GM12878 (cell line): ENCODE measurements at regions not wholly inside any gene's neighbourhood (a gene's known extent, or its start where the extent isn't known, plus 50 kb on each side); places are given as distances from the start of the nearest gene placed in this dataset.

Experiments
- ATAC-seq: fragments of 200-7000 bp; cut with Tn5 transposase; 3 replicates; pipeline ENCODE4 v1.9.1; 2020; ENCODE audit warnings: mild to moderate bottlenecking, moderate library complexity
- BruUV-seq: library from RNA; stranded (reverse); fragments of 400-500 nt; replicated peaks from 2 replicates; lab custom pipeline; 2021; lab: Mats Ljungman, UMichigan
- CTCF ChIA-PET: fragments of 300-600 bp; sonication (Branson Sonifier 250); formaldehyde crosslinking; extraction: SDS; loops from one replicate; lab custom pipeline; 2021; ENCODE audit warnings: inconsistent platforms; lab: Yijun Ruan, JAX
- POLR2A ChIA-PET: fragments of 350-600 bp; formaldehyde crosslinking; extraction: SDS; loops from one replicate; lab custom pipeline; 2021; ENCODE audit warnings: inconsistent platforms; lab: Charles Lee
- RAD21 ChIA-PET: fragments of 300-600 bp; sonication (Branson Sonifier 250); formaldehyde crosslinking; loops from one replicate; lab custom pipeline; 2023; ENCODE audit warnings: antibody characterized with exemption; ENCODE audit not compliant: unreplicated experiment; lab: Charles Lee
- SMC1A ChIA-PET: fragments of 300-600 bp; sonication (Branson Sonifier 250); formaldehyde crosslinking; loops from one replicate; lab custom pipeline; 2023; ENCODE audit not compliant: unreplicated experiment, uncharacterized antibody; lab: Charles Lee
- DNase-seq: peaks from one replicate; pipeline ENCODE4 v3.0.0-alpha.2; 2011; ENCODE audit warnings: low read depth, low spot score
- FAIRE-seq: peaks from 3 replicates; lab custom pipeline; 2011; peaks lifted over from hg19 to GRCh38; lab: Jason Lieb, UNC
- H2AFZ ChIP-seq: 2 replicates; pipeline ENCODE4 v1.6.0; 2011; ENCODE audit warnings: low read depth, low read length, control low read depth; ENCODE audit not compliant: control insufficient read depth
- H3K27ac ChIP-seq: 2 replicates; pipeline ENCODE4 v1.5.1; 2011; ENCODE audit warnings: control low read depth; ENCODE audit not compliant: control insufficient read depth, insufficient read depth
- H3K27me3 ChIP-seq, 2 experiments: replicated peaks in 1 of 2; 2 replicates each; pipeline versions ENCODE4 v1.6.0 to v1.6.1; 2011; ENCODE audit warnings: low read length in 1 of 2; ENCODE audit not compliant: control insufficient read depth in 2 of 2, insufficient read depth in 2 of 2
- H3K36me3 ChIP-seq, 2 experiments: 2 replicates each; pipeline ENCODE4 v1.5.1; 2011; ENCODE audit warnings: low read length in 1 of 2; ENCODE audit not compliant: control insufficient read depth in 2 of 2, insufficient read depth in 2 of 2
- H3K4me1 ChIP-seq: 2 replicates; pipeline ENCODE4 v1.6.1; 2011; ENCODE audit warnings: mild to moderate bottlenecking, low read length, moderate library complexity, mixed read lengths; ENCODE audit not compliant: control insufficient read depth, insufficient read depth
- H3K4me2 ChIP-seq: 2 replicates; pipeline ENCODE4 v1.6.0; 2011; ENCODE audit warnings: control low read depth; ENCODE audit not compliant: control insufficient read depth, insufficient read depth
- H3K4me3 ChIP-seq: fragments of 200-600 bp; sonication (generic); 2 replicates; pipeline ENCODE4 v1.5.1; 2016
- H3K79me2 ChIP-seq: 2 replicates; pipeline ENCODE4 v1.6.0; 2011; ENCODE audit warnings: low read length; ENCODE audit not compliant: control insufficient read depth, insufficient read depth
- H3K9ac ChIP-seq: 2 replicates; pipeline ENCODE4 v1.8.0; 2011; ENCODE audit warnings: low read length, control low read depth, mixed read lengths; ENCODE audit not compliant: control insufficient read depth, insufficient read depth
- H3K9me3 ChIP-seq: replicated peaks from 3 replicates; pipeline ENCODE4 v1.5.1; 2011; ENCODE audit warnings: mild to moderate bottlenecking, low read length; ENCODE audit not compliant: control insufficient read depth, insufficient read depth
- H4K20me1 ChIP-seq: 2 replicates; pipeline ENCODE4 v1.6.0; 2011; ENCODE audit not compliant: control insufficient read depth, insufficient read depth
- CHD1 ChIP-seq: IDR thresholded peaks from 2 replicates; pipeline ENCODE4 v1.6.1; 2012; ENCODE audit warnings: low read depth, low read length, improper control_type of control experiment
- CHD2 ChIP-seq: IDR thresholded peaks from 2 replicates; pipeline ENCODE4 v1.6.1; 2011; ENCODE audit warnings: low read depth, low read length, improper control_type of control experiment, borderline replicate concordance
- DPF2 ChIP-seq: fragments of 450-650 bp; IDR thresholded peaks from 2 replicates; pipeline ENCODE4 v1.6.1; 2017; ENCODE audit warnings: mild to moderate bottlenecking
- EZH2 ChIP-seq: IDR thresholded peaks from 2 replicates; pipeline ENCODE4 v1.6.1; 2012; ENCODE audit warnings: low read depth, mild to moderate bottlenecking, control low read depth, inconsistent platforms, low read length, borderline replicate concordance; ENCODE audit not compliant: control insufficient read depth
- FOXM1 ChIP-seq: IDR thresholded peaks from 2 replicates; pipeline ENCODE4 v1.6.1; 2012; ENCODE audit warnings: low read depth, mild to moderate bottlenecking, inconsistent platforms, low read length, moderate library complexity
- HDAC6 ChIP-seq: fragments of 200-600 bp; sonication (generic); IDR thresholded peaks from one replicate; pipeline ENCODE4 v1.8.0; 2017; ENCODE audit warnings: antibody characterized with exemption; ENCODE audit not compliant: unreplicated experiment
- LARP7 ChIP-seq: fragments of 450-650 bp; IDR thresholded peaks from 2 replicates; pipeline ENCODE4 v1.6.1; 2017; ENCODE audit warnings: mild to moderate bottlenecking
- MEF2A ChIP-seq: IDR thresholded peaks from 2 replicates; pipeline ENCODE4 v1.6.1; 2011; ENCODE audit warnings: low read depth, mild to moderate bottlenecking, low read length, moderate library complexity; ENCODE audit not compliant: insufficient read depth
- MTA3 ChIP-seq: IDR thresholded peaks from 2 replicates; pipeline ENCODE4 v1.6.1; 2012; ENCODE audit warnings: low read length, inconsistent platforms, borderline replicate concordance
- NBN ChIP-seq: fragments of 450-650 bp; IDR thresholded peaks from 2 replicates; pipeline ENCODE4 v1.6.1; 2016
- NR2C2 ChIP-seq: IDR thresholded peaks from 2 replicates; pipeline ENCODE4 v1.6.1; 2011; ENCODE audit warnings: borderline replicate concordance, low read depth; ENCODE audit not compliant: control insufficient read depth, insufficient read length
- RFX5 ChIP-seq: IDR thresholded peaks from 2 replicates; pipeline ENCODE4 v1.6.1; 2011; ENCODE audit warnings: low read depth, low read length, improper control_type of control experiment
- SMARCA5 ChIP-seq: fragments of 450-650 bp; IDR thresholded peaks from 2 replicates; pipeline ENCODE4 v1.6.1; 2017; ENCODE audit warnings: mild to moderate bottlenecking
- SRF ChIP-seq, 2 experiments: IDR thresholded peaks; 2 replicates each; pipeline ENCODE4 v1.6.1; 2011; ENCODE audit warnings: low read depth in 2 of 2, low read length in 2 of 2, mild to moderate bottlenecking in 1 of 2, moderate library complexity in 1 of 2
- SUZ12 ChIP-seq: fragments of 200-600 bp; sonication (generic); IDR thresholded peaks from one replicate; pipeline ENCODE4 v1.6.1; 2018; ENCODE audit warnings: antibody characterized with exemption, mild to moderate bottlenecking; ENCODE audit not compliant: unreplicated experiment
- TCF3 ChIP-seq: IDR thresholded peaks from 2 replicates; pipeline ENCODE4 v1.6.1; 2012; ENCODE audit warnings: low read depth, mild to moderate bottlenecking, low read length, borderline replicate concordance; ENCODE audit not compliant: insufficient read depth
- WRNIP1 ChIP-seq: IDR thresholded peaks from 2 replicates; pipeline ENCODE4 v1.6.1; 2011; ENCODE audit warnings: low read depth, low read length, improper control_type of control experiment, borderline replicate concordance
- ZNF384 ChIP-seq: IDR thresholded peaks from 2 replicates; pipeline ENCODE4 v1.6.1; 2012; ENCODE audit warnings: low read depth, mild to moderate bottlenecking, low read length, improper control_type of control experiment, borderline replicate concordance
- WGBS: methylation state at CpG from one replicate; pipeline ENCODE4 v1.1.6; 2016; ENCODE audit warnings: low lambda C conversion rate; ENCODE audit not compliant: insufficient replicate concordance, insufficient coverage; ENCODE audit errors: missing lambda C conversion rate; 5-methylcytosine and 5-hydroxymethylcytosine counted together
- in situ Hi-C: fragments of 300-500 bp; cut with MboI; formaldehyde crosslinking; loops from 9 replicates; pipeline ENCODE4 v1.14.3; 2018; ENCODE audit warnings: mixed read lengths
- intact Hi-C: fragments of 100-400 bp; cut with micrococcal nuclease; formaldehyde crosslinking; loops from one replicate; pipeline ENCODE4 v1.14.2; 2022; ENCODE audit not compliant: unreplicated experiment
- TF ChIP-seq, protein P1 (sequence below): IDR thresholded peaks from 2 replicates; pipeline ENCODE4 v1.6.1; 2012; ENCODE audit warnings: low read depth, low read length, improper control_type of control experiment

DNA sequence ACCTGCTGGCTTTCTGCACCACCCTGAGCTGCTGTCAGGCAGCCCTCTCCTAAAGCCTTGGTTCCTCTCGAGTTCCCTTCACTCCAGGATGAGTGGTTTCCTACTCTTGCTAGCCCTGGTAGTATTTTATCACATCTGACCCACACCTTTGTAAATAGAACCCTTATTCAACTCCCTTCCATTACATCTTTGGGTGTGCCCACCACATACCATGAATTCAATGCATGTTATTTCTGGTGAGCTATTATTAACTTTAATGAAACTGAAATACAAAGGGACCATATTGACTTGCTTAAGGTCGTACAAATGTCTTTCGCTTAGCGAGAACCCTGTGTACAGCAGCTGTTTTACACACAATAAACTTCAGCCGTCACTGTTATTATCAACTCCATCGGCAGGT lies 521.3 kb downstream of the GRIN2A start:
- RAD21 ChIA-PET: no interaction called here
- POLR2A ChIA-PET: no interaction called here
- ATAC-seq: no peak
- Histone ChIP-seq H3K4me1 (no peaks in the 10 kb centered on the region), H3K79me2 (no peaks in the 10 kb centered on the region), H3K36me3 (no peaks in the 10 kb centered on the region), H2AFZ (no peak overlapping the region), H4K20me1 (no peaks in the 10 kb centered on the region), H3K4me2 (no peak overlapping the region), H3K4me3 (no peak overlapping the region), H3K9me3 (no peaks in the 10 kb centered on the region; the same call in 2 of the 3 replicates), H3K27ac (no peak overlapping the region), H3K27me3 (no peaks in the 10 kb centered on the region; a peak in 1 of 4 replicates), H3K9ac (no peak overlapping the region)
- CTCF ChIA-PET: interaction anchor here (0.6 kb wide), 1 partner anchor 352 kb away, joined by 3 read pairs; no protein-coding TSS in a partner anchor
- no peak for TF ChIP-seq SMARCA5
- no peak for TF ChIP-seq SRF (IDR thresholded peaks at IDR 0.05; ENCODE audit: low read depth in 2 of 2, low read length in 2 of 2)
- no peak for TF ChIP-seq NR2C2
- in situ Hi-C loops (no loop called here), intact Hi-C loops (no loop called here)
- SMC1A ChIA-PET: no interaction called here
- no peak for DNase-seq
- no TSS peak for BruUV-seq
- WGBS: 60% methylated on average over 6 of the region's 6 CpGs
- FAIRE-seq: no peak

DNA sequence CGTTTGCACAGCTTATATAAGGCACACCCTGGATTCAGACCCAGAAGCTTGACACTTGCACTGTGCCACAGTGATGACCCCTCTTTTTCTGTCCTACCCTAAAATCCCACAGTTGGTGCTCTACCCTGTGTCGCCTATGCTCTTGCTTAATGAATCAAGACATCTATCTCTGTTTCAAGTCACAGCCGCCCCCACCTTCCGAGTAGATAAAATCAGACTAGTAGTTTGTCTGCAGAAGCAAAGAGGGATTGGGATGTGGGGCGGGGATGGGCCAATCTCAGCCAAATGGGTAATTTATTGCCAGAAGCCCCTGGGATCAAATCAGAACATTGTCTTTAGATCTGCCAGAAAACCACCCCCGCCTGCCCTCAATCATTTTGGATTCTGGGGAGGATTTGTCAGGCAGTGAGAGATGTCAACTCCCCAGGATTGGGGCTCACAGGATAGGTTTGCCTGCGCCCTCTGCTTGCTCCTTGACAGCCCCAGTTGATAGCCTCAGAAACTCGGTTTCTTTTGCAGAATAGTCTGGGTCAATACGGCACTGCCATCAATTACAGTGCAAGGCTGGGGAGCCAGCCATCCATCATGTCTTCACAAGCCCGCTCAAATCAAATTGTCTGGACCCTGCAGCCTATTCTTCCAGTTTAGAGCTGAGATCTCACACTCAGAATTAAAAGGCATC lies 520.8 kb downstream of the GRIN2A start:
- RAD21 ChIA-PET: no interaction called here
- CTCF ChIA-PET: no interaction called here
- Histone ChIP-seq H3K27me3 (no peaks in the 10 kb centered on the region; a peak in 1 of 4 replicates), H3K9me3 (no peaks in the 10 kb centered on the region; the same call in 2 of the 3 replicates), H3K27ac (no peak overlapping the region), H3K79me2 (no peaks in the 10 kb centered on the region), H3K4me2 (no peak overlapping the region), H3K4me3 (no peak overlapping the region), H3K36me3 (no peaks in the 10 kb centered on the region), H4K20me1 (no peaks in the 10 kb centered on the region), H3K9ac (no peak overlapping the region), H2AFZ (no peak overlapping the region), H3K4me1 (no peaks in the 10 kb centered on the region)
- TF ChIP-seq ZNF384 (no peak), FOXM1 (no peak), LARP7 (no peak), TCF3 (no peak), HDAC6 (no peak), SUZ12 (no peak), MTA3 (no peak), EZH2 (no peak), CHD1 (no peak), DPF2 (no peak), RFX5 (no peak), CHD2 (no peak), SRF (IDR thresholded peaks at IDR 0.05; ENCODE audit: low read depth in 2 of 2, low read length in 2 of 2) (no peak), NBN (no peak), WRNIP1 (no peak), MEF2A (no peak)
- TF ChIP-seq, protein P1, sequence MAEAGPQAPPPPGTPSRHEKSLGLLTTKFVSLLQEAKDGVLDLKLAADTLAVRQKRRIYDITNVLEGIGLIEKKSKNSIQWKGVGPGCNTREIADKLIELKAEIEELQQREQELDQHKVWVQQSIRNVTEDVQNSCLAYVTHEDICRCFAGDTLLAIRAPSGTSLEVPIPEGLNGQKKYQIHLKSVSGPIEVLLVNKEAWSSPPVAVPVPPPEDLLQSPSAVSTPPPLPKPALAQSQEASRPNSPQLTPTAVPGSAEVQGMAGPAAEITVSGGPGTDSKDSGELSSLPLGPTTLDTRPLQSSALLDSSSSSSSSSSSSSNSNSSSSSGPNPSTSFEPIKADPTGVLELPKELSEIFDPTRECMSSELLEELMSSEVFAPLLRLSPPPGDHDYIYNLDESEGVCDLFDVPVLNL: no peak
- DNase-seq: no peak
- no peak for FAIRE-seq
- 9% methylated on average over 9 of the region's 10 CpGs for WGBS
- SMC1A ChIA-PET: no interaction called here
- POLR2A ChIA-PET: no interaction called here
- ATAC-seq: no peak
- intact Hi-C loops (no loop called here), in situ Hi-C loops (no loop called here)
- no TSS peak for BruUV-seq
